ENCODE measurements at regions not wholly inside any gene's neighbourhood (a gene's known extent, or its start where the extent isn't known, plus 50 kb on each side); places are given as distances from the start of the nearest gene placed in this dataset.

DNA sequence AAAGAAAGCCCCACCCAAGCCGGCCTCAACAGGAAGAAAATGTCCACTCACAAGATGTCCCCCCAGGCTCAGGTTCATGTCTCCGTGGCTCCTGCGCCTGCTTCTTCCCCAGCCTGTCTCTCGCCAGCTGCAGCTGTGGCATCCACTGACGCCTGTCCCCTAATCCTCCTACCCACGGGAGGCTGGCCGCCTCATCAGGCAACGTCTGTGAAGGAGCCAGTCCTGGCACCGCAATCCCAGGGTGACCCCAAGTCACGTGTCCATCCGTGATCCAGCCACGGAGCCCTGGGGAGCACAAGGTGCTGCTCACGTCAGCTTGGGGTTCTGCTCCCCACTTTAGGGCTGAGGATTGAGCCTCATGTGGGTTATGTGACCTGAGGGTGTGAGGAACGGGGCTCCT, 640.3 kb downstream of the CDH26 start:
- TF ChIP-seq, protein P1, sequence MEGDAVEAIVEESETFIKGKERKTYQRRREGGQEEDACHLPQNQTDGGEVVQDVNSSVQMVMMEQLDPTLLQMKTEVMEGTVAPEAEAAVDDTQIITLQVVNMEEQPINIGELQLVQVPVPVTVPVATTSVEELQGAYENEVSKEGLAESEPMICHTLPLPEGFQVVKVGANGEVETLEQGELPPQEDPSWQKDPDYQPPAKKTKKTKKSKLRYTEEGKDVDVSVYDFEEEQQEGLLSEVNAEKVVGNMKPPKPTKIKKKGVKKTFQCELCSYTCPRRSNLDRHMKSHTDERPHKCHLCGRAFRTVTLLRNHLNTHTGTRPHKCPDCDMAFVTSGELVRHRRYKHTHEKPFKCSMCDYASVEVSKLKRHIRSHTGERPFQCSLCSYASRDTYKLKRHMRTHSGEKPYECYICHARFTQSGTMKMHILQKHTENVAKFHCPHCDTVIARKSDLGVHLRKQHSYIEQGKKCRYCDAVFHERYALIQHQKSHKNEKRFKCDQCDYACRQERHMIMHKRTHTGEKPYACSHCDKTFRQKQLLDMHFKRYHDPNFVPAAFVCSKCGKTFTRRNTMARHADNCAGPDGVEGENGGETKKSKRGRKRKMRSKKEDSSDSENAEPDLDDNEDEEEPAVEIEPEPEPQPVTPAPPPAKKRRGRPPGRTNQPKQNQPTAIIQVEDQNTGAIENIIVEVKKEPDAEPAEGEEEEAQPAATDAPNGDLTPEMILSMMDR (IDR thresholded peaks at IDR 0.05), result no peak
- TF ChIP-seq POLR2A (IDR thresholded peaks at IDR 0.05) (no peak), EP300 (IDR thresholded peaks at IDR 0.05) (no peak), POLR2AphosphoS5 (IDR thresholded peaks at IDR 0.05) (no peak)

All from stomach (tissue), 4 donors.